SK-N-SH (cell line): ENCODE measurements at regions not wholly inside any gene's neighbourhood (a gene's known extent, or its start where the extent isn't known, plus 50 kb on each side); places are given as distances from the start of the nearest gene placed in this dataset.

Experiments
- EP300 ChIP-seq, 2 experiments: IDR thresholded peaks; 2 replicates each; pipeline versions ENCODE4 v1.4.0 to v1.6.1; 2012; ENCODE audit warnings: borderline replicate concordance in 1 of 2, low read depth in 1 of 2, low read length in 1 of 2
- FOXM1 ChIP-seq: IDR thresholded peaks from 2 replicates; pipeline ENCODE4 v1.4.0; 2012; ENCODE audit warnings: low read depth, mild to moderate bottlenecking
- GATA2 ChIP-seq: sonication (generic); formaldehyde crosslinking; IDR thresholded peaks from 2 replicates; pipeline ENCODE4 v1.5.0; 2020; ENCODE audit warnings: mild to moderate bottlenecking, missing genetic modification reagents

- TF ChIP-seq GATA2 (no peak), FOXM1 (no peak), EP300 (IDR thresholded peaks at IDR 0.05; ENCODE audit: borderline replicate concordance in 1 of 2, low read depth in 1 of 2, low read length in 1 of 2) (peak in 1 of 2 experiments; percentile 16; a peak in 1 of 4 replicates)
Measured at GRCh38 chr2:175442441-175442840, 260.9 kb upstream of the ATP5MC3 start.
